K562 (cell line): ENCODE measurements at regions not wholly inside any gene's neighbourhood (a gene's known extent, or its start where the extent isn't known, plus 50 kb on each side); places are given as distances from the start of the nearest gene placed in this dataset.
A peak's percentile ranks its signal among the peaks of the same experiment; 100 is the strongest.

Experiments used
- ATAC-seq: fragments of 200-7000 bp; cut with Tn5 transposase; 3 replicates; pipeline ENCODE4 v1.9.1; 2020; ENCODE audit warnings: moderate library complexity
- BruUV-seq: library from RNA; stranded (reverse); fragments of 400-500 nt; replicated peaks from 2 replicates; lab custom pipeline; 2021; lab: Mats Ljungman, UMichigan
- CTCF ChIA-PET: fragments of 300-600 bp; formaldehyde crosslinking; extraction: SDS; loops from one replicate; lab custom pipeline; 2021; ENCODE audit warnings: low intra/inter-chr PET ratio; lab: Yijun Ruan, JAX
- POLR2A ChIA-PET: fragments of 300-600, 350-650 bp; sonication (Branson Sonifier 250); formaldehyde crosslinking; extraction: SDS; loops from one replicate; lab custom pipeline; 2021; ENCODE audit warnings: antibody characterized with exemption, inconsistent platforms; lab: Yijun Ruan, JAX
- DNase-seq, 4 experiments: peaks; one replicate each; pipeline versions ENCODE4 v3.0.0 to v3.0.0-alpha.2; 2011 to 2018; ENCODE audit warnings: low spot score in 3 of 4, mixed read lengths in 3 of 4; ENCODE audit errors: extremely low read depth in 1 of 4
- FAIRE-seq: peaks from 2 replicates; lab custom pipeline; 2011; peaks lifted over from hg19 to GRCh38; lab: Jason Lieb, UNC
- H2AFZ ChIP-seq: 2 replicates; pipeline ENCODE4 v1.6.0; 2011; ENCODE audit warnings: low read depth, low read length, control low read depth, inconsistent platforms
- H3K27ac ChIP-seq: fragments of 200-600 bp; 3 replicates; pipeline ENCODE4 v1.8.0; 2011; ENCODE audit warnings: low read depth, mild to moderate bottlenecking, control low read depth, inconsistent platforms, low read length, moderate library complexity, mixed read lengths; ENCODE audit errors: extremely low read depth
- H3K27me3 ChIP-seq, 2 experiments: fragments of 300-600 bp in 1 of 2; 2 replicates in 1 of 2; 3 replicates in 1 of 2; pipeline versions ENCODE4 v1.6.0 to v1.8.0; 2011; ENCODE audit warnings: inconsistent platforms in 2 of 2, low read length in 2 of 2, mild to moderate bottlenecking in 1 of 2, mixed read lengths in 1 of 2, moderate library complexity in 1 of 2; ENCODE audit not compliant: control insufficient read depth in 2 of 2, insufficient read depth in 2 of 2
- H3K36me3 ChIP-seq: fragments of 300-600 bp; 3 replicates; pipeline ENCODE4 v1.8.0; 2011; ENCODE audit warnings: mild to moderate bottlenecking, low read length, inconsistent platforms; ENCODE audit not compliant: control insufficient read depth, insufficient read depth
- H3K4me1 ChIP-seq, 2 experiments: fragments of 200-600 bp in 1 of 2; replicated peaks in 1 of 2; 2 replicates in 1 of 2; 3 replicates in 1 of 2; pipeline versions ENCODE4 v1.5.1 to v1.8.0; 2011; ENCODE audit warnings: inconsistent platforms in 2 of 2, low read length in 2 of 2, mild to moderate bottlenecking in 1 of 2, mixed read lengths in 1 of 2, moderate library complexity in 1 of 2; ENCODE audit not compliant: control insufficient read depth in 2 of 2, insufficient read depth in 2 of 2
- H3K4me2 ChIP-seq: 2 replicates; pipeline ENCODE4 v1.6.1; 2011; ENCODE audit warnings: low read length, control low read depth, inconsistent platforms, mixed read lengths; ENCODE audit not compliant: insufficient read depth
- H3K4me3 ChIP-seq: fragments of 200-600 bp; sonication (generic), shearing (Covaris generic); 2 replicates; pipeline ENCODE4 v1.5.1; 2016; ENCODE audit warnings: control low read depth, inconsistent platforms
- H3K79me2 ChIP-seq: fragments of 200-600 bp; 3 replicates; pipeline ENCODE4 v1.8.0; 2011; ENCODE audit warnings: low read length, inconsistent platforms; ENCODE audit not compliant: control insufficient read depth, insufficient read depth
- H3K9ac ChIP-seq, 2 experiments: 2 replicates each; pipeline versions ENCODE4 v1.6.0 to v1.6.1; 2011; ENCODE audit warnings: low read depth in 2 of 2, low read length in 2 of 2, control low read depth in 1 of 2, inconsistent platforms in 1 of 2, mild to moderate bottlenecking in 1 of 2, mixed read lengths in 1 of 2; ENCODE audit not compliant: insufficient read depth in 1 of 2
- H3K9me1 ChIP-seq: one replicate; pipeline ENCODE4 v1.6.0; 2011; ENCODE audit warnings: inconsistent platforms, mild to moderate bottlenecking, low read length, moderate library complexity; ENCODE audit not compliant: control insufficient read depth, insufficient read depth
- H3K9me3 ChIP-seq: replicated peaks from 2 replicates; pipeline ENCODE4 v1.5.1; 2011; ENCODE audit warnings: low read depth, low read length, inconsistent platforms; ENCODE audit not compliant: control insufficient read depth, insufficient read depth
- H4K20me1 ChIP-seq: replicated peaks from 2 replicates; pipeline ENCODE4 v1.6.1; 2011; ENCODE audit warnings: low read length, inconsistent platforms, mixed read lengths; ENCODE audit not compliant: control insufficient read depth, insufficient read depth
- BCOR ChIP-seq: fragments of 450-650 bp; IDR thresholded peaks from 2 replicates; pipeline ENCODE4 v1.6.1; 2016
- NFIC ChIP-seq: fragments of 450-650 bp; IDR thresholded peaks from 2 replicates; pipeline ENCODE4 v1.6.1; 2017; ENCODE audit warnings: mild to moderate bottlenecking, inconsistent platforms
- STAT5B ChIP-seq: fragments of 250-450 bp; sonication (Bioruptor Pico); IDR thresholded peaks from 2 replicates; pipeline ENCODE4 v1.8.0; 2021; ENCODE audit warnings: mild to moderate bottlenecking, inconsistent platforms
- ZNF280B ChIP-seq: fragments of 250-450 bp; sonication (Bioruptor Pico); IDR thresholded peaks from 2 replicates; pipeline ENCODE4 v1.5.1; 2021; ENCODE audit warnings: mild to moderate bottlenecking
- ZNF696 ChIP-seq: fragments of 250-450 bp; sonication (Bioruptor Pico); conservative IDR thresholded peaks from 2 replicates; pipeline ENCODE4 v1.4.0; 2020; ENCODE audit warnings: mild to moderate bottlenecking, moderate library complexity
- WGBS: fragments of 100-300 bp; shearing (Covaris generic); methylation state at CpG from one replicate; pipeline ENCODE4 v1.1.6; 2016; ENCODE audit warnings: low coverage, mixed read lengths; ENCODE audit not compliant: insufficient coverage; ENCODE audit errors: missing lambda C conversion rate; 5-methylcytosine and 5-hydroxymethylcytosine counted together
- in situ Hi-C: fragments of 300-500 bp; cut with MboI; formaldehyde crosslinking; loops from 4 replicates; pipeline ENCODE4 v1.15.0; 2018; ENCODE audit warnings: inconsistent platforms, mixed read lengths
- intact Hi-C: fragments of 100-400 bp; cut with micrococcal nuclease; formaldehyde crosslinking; loops from 2 replicates; pipeline ENCODE4 v1.14.2; 2022

GRCh38 chr16:85479972-85480726, 133.0 kb upstream of the GSE1 start:
- no peak overlapping the region for H2AFZ ChIP-seq
- DNase-seq (no peak), ATAC-seq (no peak; the same call in 2 of the 3 replicates), FAIRE-seq (no peak)
- no peaks in the 10 kb centered on the region for H3K9me1 ChIP-seq
- TF ChIP-seq BCOR (0 out of 2 replicates have a peak, but pooled peaks have one; percentile 22), NFIC (no peak), ZNF696 (CRISPR knock-in tag) (no peak), STAT5B (no peak), ZNF280B (CRISPR knock-in tag) (no peak)
- 87% methylated on average over 24 of the region's 26 CpGs for WGBS
- POLR2A ChIA-PET, result interaction anchor here (0.5 to 2.3 kb wide), 4 partner anchors 10 to 81 kb away, joined by 3 to 11 read pairs (median 4); no protein-coding TSS in a partner anchor
- H3K36me3 ChIP-seq, result peaks cover 3% of the 10 kb centered on the region; the same call in 2 of the 3 replicates
- H3K27me3 ChIP-seq, result no peaks in the 10 kb centered on the region
- H4K20me1 ChIP-seq, result peaks cover 10% of the 10 kb centered on the region
- intact Hi-C loops (no loop called here), in situ Hi-C loops (no loop called here)
- H3K27ac ChIP-seq, result no peak overlapping the region
- H3K4me1 ChIP-seq, result peaks cover 4 to 43% of the 10 kb centered on the region in 2 experiments; a peak in 4 of 5 replicates
- no peak overlapping the region for H3K4me2 ChIP-seq
- no peak overlapping the region for H3K4me3 ChIP-seq
- H3K9ac ChIP-seq, result peak overlapping the region in 1 of 2 experiments; percentile 43; a peak in 1 of 4 replicates
- CTCF ChIA-PET, result no interaction called here
- no TSS peak for BruUV-seq
- H3K79me2 ChIP-seq, result peaks cover 15% of the 10 kb centered on the region; the same call in 2 of the 3 replicates
- no peaks in the 10 kb centered on the region for H3K9me3 ChIP-seq
